ENCODE measurements at regions not wholly inside any gene's neighbourhood (a gene's known extent, or its start where the extent isn't known, plus 50 kb on each side); places are given as distances from the start of the nearest gene placed in this dataset.

DNA sequence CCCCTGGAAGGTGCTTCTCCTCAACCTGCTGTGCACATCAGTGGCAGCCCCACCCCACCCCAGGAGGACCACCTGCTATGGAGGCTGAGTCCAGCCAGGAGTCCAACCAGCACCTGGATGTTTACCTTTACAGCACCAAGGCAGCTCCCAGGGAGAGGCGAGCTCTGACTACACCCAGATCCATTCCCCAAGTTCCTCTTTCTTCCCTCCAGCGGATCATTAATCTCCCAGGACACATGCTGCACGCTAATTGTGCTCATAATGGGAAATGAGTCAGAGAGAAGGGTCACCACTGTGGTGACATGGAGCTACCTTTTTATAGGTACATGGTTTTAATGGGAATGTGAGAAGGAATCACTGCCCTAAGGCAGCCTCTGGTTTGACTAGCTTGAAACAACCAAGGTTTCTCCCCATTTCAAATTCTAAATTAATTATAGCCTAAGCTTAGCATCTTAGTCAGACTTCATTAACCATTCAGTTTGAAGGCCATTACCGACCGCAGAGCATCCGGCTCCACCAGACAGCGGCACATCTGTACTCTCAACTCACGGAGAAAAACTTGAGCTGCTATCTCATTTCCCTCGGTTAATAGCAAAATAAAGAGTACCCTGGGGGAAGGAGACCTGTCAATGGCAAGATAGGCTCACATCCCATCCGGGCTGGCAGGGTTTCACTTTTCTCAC lies 173.1 kb upstream of the GALNT2 start:
- H3K36me3 ChIP-seq (ENCODE audit: low read depth), result no peaks in the 10 kb centered on the region
- TF ChIP-seq, protein P1, sequence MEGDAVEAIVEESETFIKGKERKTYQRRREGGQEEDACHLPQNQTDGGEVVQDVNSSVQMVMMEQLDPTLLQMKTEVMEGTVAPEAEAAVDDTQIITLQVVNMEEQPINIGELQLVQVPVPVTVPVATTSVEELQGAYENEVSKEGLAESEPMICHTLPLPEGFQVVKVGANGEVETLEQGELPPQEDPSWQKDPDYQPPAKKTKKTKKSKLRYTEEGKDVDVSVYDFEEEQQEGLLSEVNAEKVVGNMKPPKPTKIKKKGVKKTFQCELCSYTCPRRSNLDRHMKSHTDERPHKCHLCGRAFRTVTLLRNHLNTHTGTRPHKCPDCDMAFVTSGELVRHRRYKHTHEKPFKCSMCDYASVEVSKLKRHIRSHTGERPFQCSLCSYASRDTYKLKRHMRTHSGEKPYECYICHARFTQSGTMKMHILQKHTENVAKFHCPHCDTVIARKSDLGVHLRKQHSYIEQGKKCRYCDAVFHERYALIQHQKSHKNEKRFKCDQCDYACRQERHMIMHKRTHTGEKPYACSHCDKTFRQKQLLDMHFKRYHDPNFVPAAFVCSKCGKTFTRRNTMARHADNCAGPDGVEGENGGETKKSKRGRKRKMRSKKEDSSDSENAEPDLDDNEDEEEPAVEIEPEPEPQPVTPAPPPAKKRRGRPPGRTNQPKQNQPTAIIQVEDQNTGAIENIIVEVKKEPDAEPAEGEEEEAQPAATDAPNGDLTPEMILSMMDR (IDR thresholded peaks at IDR 0.05; ENCODE audit: poor library complexity, severe bottlenecking), result no peak
- ATAC-seq (ENCODE audit: low read depth), result 0 out of 3 replicates have a peak, but pooled peaks have one; percentile 17
- no peak for DNase-seq (ENCODE audit: low spot score)
- H3K4me1 ChIP-seq (ENCODE audit: insufficient read depth, poor library complexity, severe bottlenecking), result no peaks in the 10 kb centered on the region
- H3K4me3 ChIP-seq (ENCODE audit: severe bottlenecking), result no peak overlapping the region
- no peaks in the 10 kb centered on the region for H3K27me3 ChIP-seq (ENCODE audit: insufficient read depth, poor library complexity, severe bottlenecking)
- no peak overlapping the region for H3K27ac ChIP-seq (ENCODE audit: poor library complexity, severe bottlenecking)
- no peaks in the 10 kb centered on the region for H3K9me3 ChIP-seq (ENCODE audit: severe bottlenecking)

DNA sequence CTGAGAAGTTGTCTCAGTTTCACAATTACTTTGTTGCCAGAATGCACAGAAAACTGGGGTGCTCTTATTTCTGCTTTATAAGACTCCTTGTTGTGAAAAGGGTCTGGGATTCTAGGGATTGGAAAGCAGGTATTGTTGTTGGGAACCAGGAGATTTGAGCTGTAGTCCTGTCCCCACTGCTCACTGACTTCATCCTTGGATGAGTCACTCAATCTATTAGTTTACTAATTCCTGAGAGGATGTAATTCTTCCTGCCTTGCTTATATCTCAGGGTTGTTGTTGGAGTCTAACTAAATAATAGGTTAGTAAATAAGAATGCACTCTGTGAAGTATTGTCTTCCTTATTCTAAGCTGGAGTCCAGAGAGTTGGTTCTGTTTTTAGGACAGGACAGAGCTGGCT lies 172.5 kb upstream of the GALNT2 start:
- Histone ChIP-seq H3K4me1 (ENCODE audit: insufficient read depth, poor library complexity, severe bottlenecking) (no peaks in the 10 kb centered on the region), H3K27ac (ENCODE audit: poor library complexity, severe bottlenecking) (no peak overlapping the region), H3K27me3 (ENCODE audit: insufficient read depth, poor library complexity, severe bottlenecking) (no peaks in the 10 kb centered on the region), H3K9me3 (ENCODE audit: severe bottlenecking) (no peaks in the 10 kb centered on the region), H3K4me3 (ENCODE audit: severe bottlenecking) (no peak overlapping the region), H3K36me3 (ENCODE audit: low read depth) (no peaks in the 10 kb centered on the region)
- DNase-seq (ENCODE audit: low spot score) (no peak), ATAC-seq (ENCODE audit: low read depth) (no peak)
- TF ChIP-seq, protein P1 (IDR thresholded peaks at IDR 0.05; ENCODE audit: poor library complexity, severe bottlenecking), result no peak

DNA sequence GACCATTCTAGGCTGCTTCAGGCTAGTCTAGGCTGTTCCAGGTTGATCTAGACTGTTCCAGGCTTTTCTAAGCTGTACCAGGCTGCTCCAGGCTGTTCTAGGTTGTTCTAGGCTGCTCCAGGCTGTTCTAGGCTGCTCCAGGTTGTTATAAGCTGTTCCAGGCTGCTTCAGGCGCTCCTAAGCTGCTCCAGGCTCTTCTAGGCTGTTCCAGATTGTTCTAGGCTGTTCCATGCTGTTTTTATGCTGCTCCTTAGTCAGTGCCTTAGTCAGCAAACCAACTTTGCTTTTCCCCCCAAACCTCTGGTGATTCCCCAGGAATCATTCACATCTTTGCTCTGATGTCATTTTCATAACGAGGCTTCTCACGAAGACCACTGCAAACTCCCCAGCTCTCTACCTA lies 171.4 kb upstream of the GALNT2 start:
- H3K36me3 ChIP-seq (ENCODE audit: low read depth), result no peaks in the 10 kb centered on the region
- no peak overlapping the region for H3K4me3 ChIP-seq (ENCODE audit: severe bottlenecking)
- H3K9me3 ChIP-seq (ENCODE audit: severe bottlenecking), result no peaks in the 10 kb centered on the region
- DNase-seq (ENCODE audit: low spot score) (no peak), ATAC-seq (ENCODE audit: low read depth) (no peak)
- H3K4me1 ChIP-seq (ENCODE audit: insufficient read depth, poor library complexity, severe bottlenecking), result no peaks in the 10 kb centered on the region
- TF ChIP-seq, protein P1 (IDR thresholded peaks at IDR 0.05; ENCODE audit: poor library complexity, severe bottlenecking), result no peak
- H3K27me3 ChIP-seq (ENCODE audit: insufficient read depth, poor library complexity, severe bottlenecking), result no peaks in the 10 kb centered on the region
- no peak overlapping the region for H3K27ac ChIP-seq (ENCODE audit: poor library complexity, severe bottlenecking)

DNA sequence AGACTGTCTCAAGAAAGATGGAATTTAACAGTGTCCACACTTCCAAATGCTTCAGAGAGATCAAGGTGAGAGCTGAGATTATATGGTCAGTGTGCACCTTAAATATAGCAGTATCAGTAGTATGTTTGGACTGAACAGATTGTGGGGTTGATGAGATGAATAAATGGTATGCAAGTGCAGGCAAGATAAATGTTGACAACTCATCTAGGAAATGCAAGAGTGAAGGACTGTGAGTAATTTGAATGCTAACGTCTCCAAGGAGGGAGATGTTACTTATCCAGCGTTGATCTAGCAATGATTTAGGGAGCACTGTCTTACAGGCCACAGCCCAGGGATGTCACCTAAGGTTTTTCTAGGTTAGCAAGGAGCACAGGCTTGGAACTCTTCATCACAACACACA lies 170.7 kb upstream of the GALNT2 start:
- no peak overlapping the region for H3K4me3 ChIP-seq (ENCODE audit: severe bottlenecking)
- TF ChIP-seq, protein P1 (IDR thresholded peaks at IDR 0.05; ENCODE audit: poor library complexity, severe bottlenecking), result no peak
- ATAC-seq (ENCODE audit: low read depth), result no peak

DNA sequence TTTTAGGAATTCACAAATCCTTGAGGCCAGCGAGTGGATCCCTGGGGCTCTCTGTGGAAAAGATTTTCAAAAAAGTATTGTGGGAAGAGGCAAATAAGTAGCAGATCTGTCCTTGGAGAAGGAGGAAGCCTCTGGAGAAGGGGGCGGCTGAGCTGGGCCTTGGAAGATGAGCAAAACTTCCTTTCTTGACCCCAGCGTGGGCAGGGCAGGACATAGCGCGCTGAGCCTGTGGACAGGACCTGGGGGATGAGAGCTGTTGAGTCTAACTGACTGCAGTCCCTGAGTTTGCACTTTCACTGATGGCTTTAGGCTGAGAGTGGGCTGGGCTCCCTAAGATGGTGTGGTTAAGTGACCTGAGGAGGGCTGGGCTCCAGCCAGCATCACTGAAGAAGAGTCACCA lies 170.2 kb upstream of the GALNT2 start:
- H3K9me3 ChIP-seq (ENCODE audit: severe bottlenecking), result no peaks in the 10 kb centered on the region
- H3K27me3 ChIP-seq (ENCODE audit: insufficient read depth, poor library complexity, severe bottlenecking), result no peaks in the 10 kb centered on the region
- H3K4me1 ChIP-seq (ENCODE audit: insufficient read depth, poor library complexity, severe bottlenecking), result no peaks in the 10 kb centered on the region
- no peak overlapping the region for H3K27ac ChIP-seq (ENCODE audit: poor library complexity, severe bottlenecking)
- no peak for DNase-seq (ENCODE audit: low spot score)
- TF ChIP-seq, protein P1 (IDR thresholded peaks at IDR 0.05; ENCODE audit: poor library complexity, severe bottlenecking), result no peak
- H3K4me3 ChIP-seq (ENCODE audit: severe bottlenecking), result no peak overlapping the region
- ATAC-seq (ENCODE audit: low read depth), result no peak
- no peaks in the 10 kb centered on the region for H3K36me3 ChIP-seq (ENCODE audit: low read depth)

More for the DNA sequence above, 170.7 kb upstream of the GALNT2 start:
- Histone ChIP-seq H3K27ac (ENCODE audit: poor library complexity, severe bottlenecking) (no peak overlapping the region), H3K27me3 (ENCODE audit: insufficient read depth, poor library complexity, severe bottlenecking) (no peaks in the 10 kb centered on the region), H3K36me3 (ENCODE audit: low read depth) (no peaks in the 10 kb centered on the region), H3K9me3 (ENCODE audit: severe bottlenecking) (no peaks in the 10 kb centered on the region), H3K4me1 (ENCODE audit: insufficient read depth, poor library complexity, severe bottlenecking) (no peaks in the 10 kb centered on the region)
- DNase-seq (ENCODE audit: low spot score), result no peak
